ENCODE measurements at regions not wholly inside any gene's neighbourhood (a gene's known extent, or its start where the extent isn't known, plus 50 kb on each side); places are given as distances from the start of the nearest gene placed in this dataset.

DNA sequence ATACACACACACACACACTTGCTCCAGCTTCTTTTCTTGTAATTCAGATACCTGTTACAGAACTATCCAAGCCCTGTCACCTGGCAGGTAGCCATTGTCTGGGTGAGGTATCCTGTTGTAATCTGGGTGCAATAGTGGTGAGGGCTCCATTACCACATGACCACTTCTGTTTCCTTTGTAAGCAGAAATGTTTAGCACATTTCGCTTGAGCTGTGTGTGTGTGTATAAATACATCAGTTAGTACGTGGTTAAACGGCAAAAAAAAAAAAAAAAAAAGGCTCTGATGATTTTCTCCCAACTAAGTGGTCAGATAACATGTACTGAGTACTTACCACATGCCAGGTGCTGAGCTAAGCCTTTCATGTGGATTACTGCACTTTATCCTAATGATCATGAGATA, 129.3 kb upstream of the SSTR1 start:
- H3K9me3 ChIP-seq (ENCODE audit: insufficient read depth, low read depth, low read length): no peaks in the 10 kb centered on the region
- H3K27me3 ChIP-seq (ENCODE audit: insufficient read depth, low read length): no peaks in the 10 kb centered on the region
- TF ChIP-seq EZH2 (IDR thresholded peaks at IDR 0.05; ENCODE audit: insufficient read depth, low read length): no peak
- TF ChIP-seq, protein P1, sequence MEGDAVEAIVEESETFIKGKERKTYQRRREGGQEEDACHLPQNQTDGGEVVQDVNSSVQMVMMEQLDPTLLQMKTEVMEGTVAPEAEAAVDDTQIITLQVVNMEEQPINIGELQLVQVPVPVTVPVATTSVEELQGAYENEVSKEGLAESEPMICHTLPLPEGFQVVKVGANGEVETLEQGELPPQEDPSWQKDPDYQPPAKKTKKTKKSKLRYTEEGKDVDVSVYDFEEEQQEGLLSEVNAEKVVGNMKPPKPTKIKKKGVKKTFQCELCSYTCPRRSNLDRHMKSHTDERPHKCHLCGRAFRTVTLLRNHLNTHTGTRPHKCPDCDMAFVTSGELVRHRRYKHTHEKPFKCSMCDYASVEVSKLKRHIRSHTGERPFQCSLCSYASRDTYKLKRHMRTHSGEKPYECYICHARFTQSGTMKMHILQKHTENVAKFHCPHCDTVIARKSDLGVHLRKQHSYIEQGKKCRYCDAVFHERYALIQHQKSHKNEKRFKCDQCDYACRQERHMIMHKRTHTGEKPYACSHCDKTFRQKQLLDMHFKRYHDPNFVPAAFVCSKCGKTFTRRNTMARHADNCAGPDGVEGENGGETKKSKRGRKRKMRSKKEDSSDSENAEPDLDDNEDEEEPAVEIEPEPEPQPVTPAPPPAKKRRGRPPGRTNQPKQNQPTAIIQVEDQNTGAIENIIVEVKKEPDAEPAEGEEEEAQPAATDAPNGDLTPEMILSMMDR (IDR thresholded peaks at IDR 0.05; ENCODE audit: insufficient read depth, low read depth, low read length): no peak
- H3K79me2 ChIP-seq (ENCODE audit: insufficient read depth, low read length): no peaks in the 10 kb centered on the region
- H3K9me3 Mint-ChIP-seq (ENCODE audit: unreplicated experiment): no peaks in the 10 kb centered on the region
- H2AFZ ChIP-seq (ENCODE audit: low read depth, low read length): no peak overlapping the region
- no peaks in the 10 kb centered on the region for H3K4me1 Mint-ChIP-seq (ENCODE audit: low read depth, unreplicated experiment)
- no peaks in the 10 kb centered on the region for H3K4me1 ChIP-seq (ENCODE audit: insufficient read depth, low read length)
- H3K36me3 ChIP-seq (ENCODE audit: insufficient read depth, low read length): no peaks in the 10 kb centered on the region
- H3K4me3 Mint-ChIP-seq (ENCODE audit: unreplicated experiment): no peak overlapping the region
- no peaks in the 10 kb centered on the region for H3K36me3 Mint-ChIP-seq (ENCODE audit: low read depth, unreplicated experiment)
- H3K4me2 ChIP-seq (ENCODE audit: low read length): no peak overlapping the region
- H3K27ac ChIP-seq (ENCODE audit: low read depth, low read length): no peak overlapping the region
- H3K4me3 ChIP-seq (ENCODE audit: insufficient read depth, low read depth, low read length): no peak overlapping the region
- H4K20me1 ChIP-seq (ENCODE audit: insufficient read depth, low read length): no peaks in the 10 kb centered on the region
- FAIRE-seq (no peak), DNase-seq (ENCODE audit: low read depth) (no peak)
- H3K27ac Mint-ChIP-seq (ENCODE audit: unreplicated experiment): no peak overlapping the region
- no peaks in the 10 kb centered on the region for H3K27me3 Mint-ChIP-seq (ENCODE audit: low read depth, unreplicated experiment)
- H3K9ac ChIP-seq (ENCODE audit: low read length): no peak overlapping the region

DNA sequence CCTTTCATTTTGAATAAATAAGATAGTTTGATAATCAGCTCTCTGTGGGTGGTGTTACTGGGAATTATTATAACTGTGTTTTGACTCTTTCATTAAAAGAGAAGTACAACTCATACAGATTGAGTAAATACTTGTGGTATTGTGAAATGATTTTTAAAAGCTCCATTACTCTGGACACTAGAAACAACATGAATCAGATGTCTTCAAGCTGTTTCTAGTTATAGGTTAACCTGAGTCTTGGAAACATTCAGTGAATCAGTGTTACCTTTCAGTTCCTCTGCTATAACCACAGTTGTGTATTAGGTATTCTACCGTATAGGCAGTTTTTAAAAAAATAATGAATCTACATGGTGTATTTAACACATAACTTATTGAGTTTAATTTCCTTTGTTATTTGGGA, 128.4 kb upstream of the SSTR1 start:
- no peak overlapping the region for H3K4me3 ChIP-seq (ENCODE audit: insufficient read depth, low read depth, low read length)
- H3K9me3 Mint-ChIP-seq (ENCODE audit: unreplicated experiment): no peaks in the 10 kb centered on the region
- no peak overlapping the region for H2AFZ ChIP-seq (ENCODE audit: low read depth, low read length)
- peak; percentile 59 for FAIRE-seq
- H3K27me3 ChIP-seq (ENCODE audit: insufficient read depth, low read length): no peaks in the 10 kb centered on the region
- TF ChIP-seq, protein P1 (IDR thresholded peaks at IDR 0.05; ENCODE audit: insufficient read depth, low read depth, low read length): no peak
- no peak for TF ChIP-seq EZH2 (IDR thresholded peaks at IDR 0.05; ENCODE audit: insufficient read depth, low read length)
- H3K9ac ChIP-seq (ENCODE audit: low read length): no peak overlapping the region
- no peak overlapping the region for H3K4me3 Mint-ChIP-seq (ENCODE audit: unreplicated experiment)
- no peaks in the 10 kb centered on the region for H3K4me1 Mint-ChIP-seq (ENCODE audit: low read depth, unreplicated experiment)
- peaks cover 2% of the 10 kb centered on the region for H3K27me3 Mint-ChIP-seq (ENCODE audit: low read depth, unreplicated experiment)
- H3K9me3 ChIP-seq (ENCODE audit: insufficient read depth, low read depth, low read length): no peaks in the 10 kb centered on the region
- no peaks in the 10 kb centered on the region for H3K36me3 ChIP-seq (ENCODE audit: insufficient read depth, low read length)
- no peak overlapping the region for H3K27ac ChIP-seq (ENCODE audit: low read depth, low read length)
- H3K36me3 Mint-ChIP-seq (ENCODE audit: low read depth, unreplicated experiment): no peaks in the 10 kb centered on the region
- H3K4me1 ChIP-seq (ENCODE audit: insufficient read depth, low read length): no peaks in the 10 kb centered on the region
- DNase-seq (ENCODE audit: low read depth): no peak
- no peaks in the 10 kb centered on the region for H4K20me1 ChIP-seq (ENCODE audit: insufficient read depth, low read length)
- no peak overlapping the region for H3K4me2 ChIP-seq (ENCODE audit: low read length)
- H3K27ac Mint-ChIP-seq (ENCODE audit: unreplicated experiment): no peak overlapping the region
- no peaks in the 10 kb centered on the region for H3K79me2 ChIP-seq (ENCODE audit: insufficient read depth, low read length)

DNA sequence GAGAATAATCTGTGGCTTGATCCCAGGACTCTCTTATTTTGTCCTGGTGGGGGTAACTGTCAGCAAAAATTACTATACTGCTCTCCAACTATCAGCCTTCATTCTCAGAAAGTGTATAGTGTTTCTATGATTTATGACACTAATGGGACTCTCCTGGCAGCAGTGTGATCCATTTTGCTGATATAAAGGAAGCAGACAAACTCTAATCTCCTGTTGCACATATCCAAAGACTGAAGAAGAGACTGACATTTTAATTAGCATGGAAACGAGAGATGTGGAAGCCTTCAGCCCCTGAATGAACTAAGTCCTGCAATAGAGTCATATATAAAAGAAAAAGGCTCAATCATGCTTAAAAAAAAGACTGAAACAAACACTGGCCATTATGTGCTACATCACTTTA, 127.8 kb upstream of the SSTR1 start:
- Mint-ChIP-seq H3K36me3 (ENCODE audit: low read depth, unreplicated experiment) (no peaks in the 10 kb centered on the region), H3K27me3 (ENCODE audit: low read depth, unreplicated experiment) (peaks cover 2% of the 10 kb centered on the region), H3K9me3 (ENCODE audit: unreplicated experiment) (no peaks in the 10 kb centered on the region), H3K4me3 (ENCODE audit: unreplicated experiment) (no peak overlapping the region), H3K4me1 (ENCODE audit: low read depth, unreplicated experiment) (no peaks in the 10 kb centered on the region), H3K27ac (ENCODE audit: unreplicated experiment) (no peak overlapping the region)
- Histone ChIP-seq H3K9ac (ENCODE audit: low read length) (no peak overlapping the region), H3K36me3 (ENCODE audit: insufficient read depth, low read length) (no peaks in the 10 kb centered on the region), H3K27ac (ENCODE audit: low read depth, low read length) (no peak overlapping the region), H3K4me2 (ENCODE audit: low read length) (no peak overlapping the region), H3K79me2 (ENCODE audit: insufficient read depth, low read length) (no peaks in the 10 kb centered on the region), H3K27me3 (ENCODE audit: insufficient read depth, low read length) (no peaks in the 10 kb centered on the region), H3K9me3 (ENCODE audit: insufficient read depth, low read depth, low read length) (no peaks in the 10 kb centered on the region), H2AFZ (ENCODE audit: low read depth, low read length) (no peak overlapping the region), H3K4me1 (ENCODE audit: insufficient read depth, low read length) (no peaks in the 10 kb centered on the region), H4K20me1 (ENCODE audit: insufficient read depth, low read length) (no peaks in the 10 kb centered on the region), H3K4me3 (ENCODE audit: insufficient read depth, low read depth, low read length) (no peak overlapping the region)
- no peak for FAIRE-seq
- no peak for DNase-seq (ENCODE audit: low read depth)
- no peak for TF ChIP-seq EZH2 (IDR thresholded peaks at IDR 0.05; ENCODE audit: insufficient read depth, low read length)
- TF ChIP-seq, protein P1 (IDR thresholded peaks at IDR 0.05; ENCODE audit: insufficient read depth, low read depth, low read length): no peak

Measured in astrocyte (in vitro differentiated cells and primary cell).